Ascending aorta (tissue), 2 donors: ENCODE measurements at regions not wholly inside any gene's neighbourhood (a gene's known extent, or its start where the extent isn't known, plus 50 kb on each side); places are given as distances from the start of the nearest gene placed in this dataset.

Experiments
- DNase-seq, 2 donors: peaks; one replicate each; pipeline ENCODE4 v3.0.0-alpha.2; 2019; ENCODE audit warnings: low spot score in 2 of 2
- H3K27ac ChIP-seq, 2 donors: fragments of 200-600 bp; sonication (generic); one replicate each; pipeline ENCODE4 v1.5.1; 2016 to 2017; ENCODE audit warnings: mild to moderate bottlenecking in 1 of 2
- H3K27me3 ChIP-seq: fragments of 200-600 bp; sonication (generic); one replicate; pipeline ENCODE4 v1.5.1; 2017
- H3K36me3 ChIP-seq, 2 donors: fragments of 200-600 bp; sonication (generic); one replicate each; pipeline ENCODE4 v1.5.1; 2016
- H3K4me1 ChIP-seq, 2 donors: fragments of 200-600 bp; sonication (generic); one replicate each; pipeline ENCODE4 v1.5.1; 2016 to 2017; ENCODE audit warnings: mild to moderate bottlenecking in 1 of 2
- H3K4me3 ChIP-seq, 2 donors: fragments of 200-600 bp; sonication (generic); one replicate each; pipeline ENCODE4 v1.5.1; 2016 to 2017; ENCODE audit warnings: mild to moderate bottlenecking in 1 of 2
- H3K9me3 ChIP-seq, 2 donors: fragments of 200-600 bp; sonication (generic); one replicate each; pipeline ENCODE4 v1.5.1; 2016
- CTCF ChIP-seq, 3 experiments: fragments of 200-600 bp in 2 of 3; fragments of 450-650 bp in 1 of 3; sonication (generic) in 2 of 3; IDR thresholded peaks; one replicate each; pipeline ENCODE4 v1.5.1; 2016 to 2019; ENCODE audit warnings: antibody characterized with exemption in 3 of 3, mild to moderate bottlenecking in 1 of 3, moderate library complexity in 1 of 3
- intact Hi-C: fragments of 100-400 bp; cut with DNase I; formaldehyde crosslinking; loops from one replicate; pipeline ENCODE4 v1.15.1; 2023

GRCh38 chr4:24078347-24078962, 188.6 kb upstream of the PPARGC1A start:
- H3K27ac ChIP-seq = no peak overlapping the region
- intact Hi-C loops = no loop called here
- no peak for TF ChIP-seq CTCF (IDR thresholded peaks at IDR 0.05)
- no peaks in the 10 kb centered on the region for H3K4me1 ChIP-seq
- no peak for DNase-seq
- no peaks in the 10 kb centered on the region for H3K9me3 ChIP-seq
- H3K4me3 ChIP-seq = no peak overlapping the region
- H3K36me3 ChIP-seq = no peaks in the 10 kb centered on the region
- H3K27me3 ChIP-seq = no peaks in the 10 kb centered on the region

- Histone ChIP-seq H3K4me1 (no peaks in the 10 kb centered on the region), H3K4me3 (no peak overlapping the region), H3K27ac (no peak overlapping the region), H3K27me3 (no peaks in the 10 kb centered on the region), H3K9me3 (no peaks in the 10 kb centered on the region), H3K36me3 (no peaks in the 10 kb centered on the region)
- TF ChIP-seq CTCF (IDR thresholded peaks at IDR 0.05) = no peak
- intact Hi-C loops = no loop called here
- no peak for DNase-seq
These were observed 187.0 kb upstream of the PPARGC1A start for GRCh38 chr4:24076811-24077210.

GRCh38 chr4:24073948-24074347, 184.1 kb upstream of the PPARGC1A start:
- DNase-seq = no peak
- H3K36me3 ChIP-seq = no peaks in the 10 kb centered on the region
- H3K27me3 ChIP-seq = no peaks in the 10 kb centered on the region
- no peak for TF ChIP-seq CTCF (IDR thresholded peaks at IDR 0.05)
- H3K4me1 ChIP-seq = no peaks in the 10 kb centered on the region
- H3K4me3 ChIP-seq = no peak overlapping the region
- no peaks in the 10 kb centered on the region for H3K9me3 ChIP-seq
- H3K27ac ChIP-seq = no peak overlapping the region
- intact Hi-C loops = no loop called here

DNA sequence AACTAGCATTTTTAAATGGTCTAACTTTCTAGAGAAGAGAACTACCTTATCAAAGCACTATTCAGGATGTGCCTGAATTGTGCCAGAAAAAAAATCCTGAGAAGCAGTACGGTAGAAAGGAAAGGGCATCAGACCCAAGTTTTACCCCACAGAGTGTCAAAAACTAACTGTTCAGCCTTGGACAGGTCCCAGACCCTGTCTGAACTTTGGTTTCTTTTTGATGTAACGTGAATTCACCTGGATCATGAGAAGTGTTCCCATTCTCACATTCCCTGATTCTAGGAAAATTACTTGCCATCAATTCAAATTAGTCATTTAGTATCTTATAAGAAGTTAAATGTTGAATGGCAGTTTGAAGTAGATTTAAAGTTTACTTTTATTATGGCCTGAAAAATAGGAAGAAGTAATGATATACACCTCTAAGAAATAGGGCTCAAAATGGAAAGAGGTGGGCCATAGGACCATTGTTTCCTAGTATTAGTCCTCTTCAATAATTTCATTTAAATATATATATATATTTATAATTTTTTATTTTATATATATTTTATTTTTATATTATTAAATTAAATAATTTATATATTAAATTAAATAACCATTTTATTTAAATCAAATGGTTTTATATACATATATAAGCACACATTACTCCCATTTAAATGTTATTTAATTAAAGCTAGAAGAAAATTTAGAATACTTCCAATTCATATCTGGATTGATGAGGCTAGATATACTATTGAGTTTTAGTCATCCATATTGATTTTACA, 181.9 kb upstream of the PPARGC1A start:
- no peak for DNase-seq
- H3K4me3 ChIP-seq = no peak overlapping the region
- no peaks in the 10 kb centered on the region for H3K36me3 ChIP-seq
- intact Hi-C loops = no loop called here
- H3K27ac ChIP-seq = no peak overlapping the region
- TF ChIP-seq CTCF (IDR thresholded peaks at IDR 0.05) = no peak
- H3K27me3 ChIP-seq = no peaks in the 10 kb centered on the region
- H3K9me3 ChIP-seq = no peaks in the 10 kb centered on the region
- H3K4me1 ChIP-seq = no peaks in the 10 kb centered on the region

GRCh38 chr4:24070117-24070516, 180.3 kb upstream of the PPARGC1A start:
- no peak overlapping the region for H3K27ac ChIP-seq
- H3K4me1 ChIP-seq = no peaks in the 10 kb centered on the region
- no peaks in the 10 kb centered on the region for H3K36me3 ChIP-seq
- no peak overlapping the region for H3K4me3 ChIP-seq
- no peak for DNase-seq
- intact Hi-C loops = no loop called here
- no peak for TF ChIP-seq CTCF (IDR thresholded peaks at IDR 0.05)
- no peaks in the 10 kb centered on the region for H3K9me3 ChIP-seq
- no peaks in the 10 kb centered on the region for H3K27me3 ChIP-seq
